ENCODE measurements at regions not wholly inside any gene's neighbourhood (a gene's known extent, or its start where the extent isn't known, plus 50 kb on each side); places are given as distances from the start of the nearest gene placed in this dataset.

DNA sequence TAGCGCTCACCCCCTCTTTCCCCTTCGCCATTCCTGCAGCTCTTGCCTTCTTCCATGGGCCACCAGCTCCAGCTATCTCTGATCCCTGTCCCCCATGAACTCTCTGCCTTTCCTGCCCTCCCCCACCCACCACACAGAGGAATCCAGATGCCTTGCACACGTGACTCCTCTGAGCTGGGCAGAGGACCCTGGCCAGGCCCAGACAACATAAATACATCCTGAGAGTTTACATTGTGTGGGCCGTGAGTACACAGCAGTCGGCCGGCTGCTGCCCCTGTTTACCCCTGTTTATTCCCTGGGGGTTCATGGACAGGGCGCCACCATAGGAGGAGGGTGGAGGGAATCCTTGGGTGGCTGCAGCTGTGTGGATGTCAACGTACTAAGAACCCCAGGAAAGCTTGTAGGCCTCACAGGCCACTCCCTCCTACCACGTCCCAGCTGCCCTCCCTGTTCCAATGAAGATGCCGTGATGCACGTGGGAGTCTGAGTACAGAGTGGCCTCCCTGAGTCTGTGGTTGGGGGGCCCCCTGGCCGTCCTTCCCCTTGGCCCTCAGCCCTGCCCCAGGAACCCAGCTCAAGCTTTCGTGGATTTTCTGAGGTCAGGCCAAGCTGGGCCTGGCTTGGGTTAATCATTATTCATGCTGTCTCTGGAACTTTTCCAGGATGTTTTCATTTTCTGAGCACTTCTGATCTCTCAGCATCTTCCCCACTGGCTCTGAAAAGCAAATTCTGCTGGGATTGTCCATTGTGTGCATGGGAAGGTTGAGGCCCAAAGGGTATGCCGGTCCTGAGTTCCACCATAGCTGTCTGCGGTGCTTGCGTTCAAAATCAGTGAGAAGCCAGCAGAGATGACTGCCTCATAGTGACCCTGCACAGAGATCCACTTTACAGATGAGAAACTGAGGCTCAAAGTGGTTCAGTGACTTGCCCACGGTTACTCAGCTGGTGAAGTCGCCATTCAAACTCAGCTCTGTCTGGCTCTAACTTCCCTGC is 136.3 kb downstream of the MRPL14 start:
- Histone ChIP-seq H3K4me1 (ENCODE audit: control insufficient read depth in 5 of 5, insufficient read depth in 5 of 5, low read length in 5 of 5) (peaks cover 0 to 27% (median 8%) of the 10 kb centered on the region in 5 donors), H3K9me3 (ENCODE audit: control insufficient read depth in 4 of 4, insufficient read depth in 3 of 4, low read length in 3 of 4) (no peaks in the 10 kb centered on the region), H3K4me3 (no peak overlapping the region), H3K36me3 (ENCODE audit: control insufficient read depth in 4 of 4, insufficient read depth in 4 of 4, low read length in 4 of 4) (no peaks in the 10 kb centered on the region), H3K27me3 (ENCODE audit: control insufficient read depth in 3 of 3, insufficient read depth in 3 of 3, low read length in 2 of 3) (no peaks in the 10 kb centered on the region), H3K9ac (ENCODE audit: insufficient read depth in 1 of 2, low read length in 2 of 2) (peak overlapping the region; percentile 16 to 44), H3K27ac (ENCODE audit: low read depth in 1 of 2, low read length in 1 of 2) (peak overlapping the region in 1 of 2 donors; percentile 73)
- ATAC-seq (ENCODE audit: insufficient read depth, low FRiP score) = no peak
- 64 to 74% methylated on average over 18 of the region's 18 CpGs for WGBS, 2 donors
- DNase-seq = peak; percentile 91 to 94 (median 93)
- TF ChIP-seq, protein P1, sequence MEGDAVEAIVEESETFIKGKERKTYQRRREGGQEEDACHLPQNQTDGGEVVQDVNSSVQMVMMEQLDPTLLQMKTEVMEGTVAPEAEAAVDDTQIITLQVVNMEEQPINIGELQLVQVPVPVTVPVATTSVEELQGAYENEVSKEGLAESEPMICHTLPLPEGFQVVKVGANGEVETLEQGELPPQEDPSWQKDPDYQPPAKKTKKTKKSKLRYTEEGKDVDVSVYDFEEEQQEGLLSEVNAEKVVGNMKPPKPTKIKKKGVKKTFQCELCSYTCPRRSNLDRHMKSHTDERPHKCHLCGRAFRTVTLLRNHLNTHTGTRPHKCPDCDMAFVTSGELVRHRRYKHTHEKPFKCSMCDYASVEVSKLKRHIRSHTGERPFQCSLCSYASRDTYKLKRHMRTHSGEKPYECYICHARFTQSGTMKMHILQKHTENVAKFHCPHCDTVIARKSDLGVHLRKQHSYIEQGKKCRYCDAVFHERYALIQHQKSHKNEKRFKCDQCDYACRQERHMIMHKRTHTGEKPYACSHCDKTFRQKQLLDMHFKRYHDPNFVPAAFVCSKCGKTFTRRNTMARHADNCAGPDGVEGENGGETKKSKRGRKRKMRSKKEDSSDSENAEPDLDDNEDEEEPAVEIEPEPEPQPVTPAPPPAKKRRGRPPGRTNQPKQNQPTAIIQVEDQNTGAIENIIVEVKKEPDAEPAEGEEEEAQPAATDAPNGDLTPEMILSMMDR (IDR thresholded peaks at IDR 0.05; ENCODE audit: control extremely low read depth, extremely low read depth) = no peak

DNA sequence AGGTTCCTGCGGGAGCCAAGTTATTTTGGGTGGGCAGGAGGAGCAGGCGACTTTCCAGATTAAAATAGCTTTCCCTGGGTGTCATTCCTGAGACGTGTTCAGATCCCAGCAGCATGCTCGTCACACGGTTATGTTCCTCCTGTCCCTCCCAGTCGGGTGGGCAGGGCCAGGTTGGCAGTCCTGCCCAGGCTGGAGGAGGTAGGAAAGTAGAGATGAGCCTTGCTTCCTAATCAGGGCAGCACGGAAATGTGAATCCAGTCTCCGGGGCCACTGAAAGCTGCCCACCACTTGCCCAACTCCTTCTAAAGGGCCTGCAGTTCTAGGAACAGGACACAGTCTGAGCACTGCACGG is 137.0 kb downstream of the MRPL14 start:
- Histone ChIP-seq H3K4me3 (no peak overlapping the region), H3K36me3 (ENCODE audit: control insufficient read depth in 4 of 4, insufficient read depth in 4 of 4, low read length in 4 of 4) (no peaks in the 10 kb centered on the region), H3K9me3 (ENCODE audit: control insufficient read depth in 4 of 4, insufficient read depth in 3 of 4, low read length in 3 of 4) (no peaks in the 10 kb centered on the region), H3K4me1 (ENCODE audit: control insufficient read depth in 5 of 5, insufficient read depth in 5 of 5, low read length in 5 of 5) (peaks cover 0 to 29% (median 10%) of the 10 kb centered on the region in 5 donors), H3K9ac (ENCODE audit: insufficient read depth in 1 of 2, low read length in 2 of 2) (peak overlapping the region; percentile 16 to 44), H3K27me3 (ENCODE audit: control insufficient read depth in 3 of 3, insufficient read depth in 3 of 3, low read length in 2 of 3) (no peaks in the 10 kb centered on the region), H3K27ac (ENCODE audit: low read depth in 1 of 2, low read length in 1 of 2) (peak overlapping the region in 1 of 2 donors; percentile 73)
- DNase-seq = peak in 1 of 3 donors; percentile 40
- TF ChIP-seq, protein P1 (IDR thresholded peaks at IDR 0.05; ENCODE audit: control extremely low read depth, extremely low read depth) = no peak
- WGBS, 2 donors = 70 to 78% methylated on average over 9 of the region's 9 CpGs
- no peak for ATAC-seq (ENCODE audit: insufficient read depth, low FRiP score)

- no peak overlapping the region for H3K9ac ChIP-seq (ENCODE audit: insufficient read depth in 1 of 2, low read length in 2 of 2)
- no peak for ATAC-seq (ENCODE audit: insufficient read depth, low FRiP score)
Measured at GRCh38 chr6:43989581-43990146, 137.6 kb downstream of the MRPL14 start.

More at GRCh38 chr6:43989581-43990146, 137.6 kb downstream of the MRPL14 start:
- Histone ChIP-seq H3K36me3 (ENCODE audit: control insufficient read depth in 4 of 4, insufficient read depth in 4 of 4, low read length in 4 of 4) (no peaks in the 10 kb centered on the region), H3K27me3 (ENCODE audit: control insufficient read depth in 3 of 3, insufficient read depth in 3 of 3, low read length in 2 of 3) (no peaks in the 10 kb centered on the region), H3K27ac (ENCODE audit: low read depth in 1 of 2, low read length in 1 of 2) (peak overlapping the region in 1 of 2 donors; percentile 71), H3K4me1 (ENCODE audit: control insufficient read depth in 5 of 5, insufficient read depth in 5 of 5, low read length in 5 of 5) (peaks cover 0 to 35% (median 13%) of the 10 kb centered on the region in 5 donors), H3K4me3 (no peak overlapping the region), H3K9me3 (ENCODE audit: control insufficient read depth in 4 of 4, insufficient read depth in 3 of 4, low read length in 3 of 4) (no peaks in the 10 kb centered on the region)
- DNase-seq = no peak
- WGBS, 2 donors = 90 to 93% methylated on average over 10 of the region's 10 CpGs
- TF ChIP-seq, protein P1 (IDR thresholded peaks at IDR 0.05; ENCODE audit: control extremely low read depth, extremely low read depth) = no peak

Measured in lung (tissue), 11 donors.